PFSK-1 (cell line): ENCODE measurements at regions not wholly inside any gene's neighbourhood (a gene's known extent, or its start where the extent isn't known, plus 50 kb on each side); places are given as distances from the start of the nearest gene placed in this dataset.

Source experiments
- REST ChIP-seq, 2 experiments: IDR thresholded peaks; 2 replicates each; pipeline versions ENCODE4 v1.6.1 to v1.8.0; 2011 to 2012; ENCODE audit warnings: low read depth in 2 of 2, low read length in 2 of 2, control low read depth in 1 of 2, inconsistent platforms in 1 of 2, mild to moderate bottlenecking in 1 of 2, moderate library complexity in 1 of 2; ENCODE audit not compliant: insufficient read depth in 1 of 2
- SIN3A ChIP-seq: IDR thresholded peaks from 2 replicates; pipeline ENCODE4 v1.6.1; 2012; ENCODE audit warnings: mild to moderate bottlenecking, low read length, moderate library complexity, borderline replicate concordance; ENCODE audit not compliant: insufficient read depth

GRCh38 chr9:13769006-13769405 lies 489.5 kb upstream of the MPDZ start:
- TF ChIP-seq REST (IDR thresholded peaks at IDR 0.05; ENCODE audit: insufficient read depth in 1 of 2, low read depth in 2 of 2, low read length in 2 of 2) (no peak), SIN3A (no peak)
